ENCODE measurements at regions not wholly inside any gene's neighbourhood (a gene's known extent, or its start where the extent isn't known, plus 50 kb on each side); places are given as distances from the start of the nearest gene placed in this dataset.

GRCh38 chr2:7774481-7774880 lies 857.3 kb downstream of the RNF144A start:
- no peak for DNase-seq (ENCODE audit: low read depth)
- no peak for TF ChIP-seq CTCF (IDR thresholded peaks at IDR 0.05; ENCODE audit: low read length, missing control alignments)
- H3K4me3 ChIP-seq (replicated peaks; ENCODE audit: low read depth, low read length) = no peak overlapping the region

GRCh38 chr2:7777668-7778067 lies 860.5 kb downstream of the RNF144A start:
- DNase-seq (ENCODE audit: low read depth) = no peak
- no peak overlapping the region for H3K4me3 ChIP-seq (replicated peaks; ENCODE audit: low read depth, low read length)
- no peak for TF ChIP-seq CTCF (IDR thresholded peaks at IDR 0.05; ENCODE audit: low read length, missing control alignments)

GRCh38 chr2:7780321-7780720 lies 863.1 kb downstream of the RNF144A start:
- no peak for DNase-seq (ENCODE audit: low read depth)
- no peak overlapping the region for H3K4me3 ChIP-seq (replicated peaks; ENCODE audit: low read depth, low read length)
- no peak for TF ChIP-seq CTCF (IDR thresholded peaks at IDR 0.05; ENCODE audit: low read length, missing control alignments)

- no peak overlapping the region for H3K4me3 ChIP-seq (replicated peaks; ENCODE audit: low read depth, low read length)
- no peak for DNase-seq (ENCODE audit: low read depth)
- no peak for TF ChIP-seq CTCF (IDR thresholded peaks at IDR 0.05; ENCODE audit: low read length, missing control alignments)
Observed at GRCh38 chr2:7785700-7786099, 868.5 kb downstream of the RNF144A start.

- no peak for DNase-seq (ENCODE audit: low read depth)
- no peak for TF ChIP-seq CTCF (IDR thresholded peaks at IDR 0.05; ENCODE audit: low read length, missing control alignments)
- no peak overlapping the region for H3K4me3 ChIP-seq (replicated peaks; ENCODE audit: low read depth, low read length)
Observed at GRCh38 chr2:7788736-7789135, 871.5 kb downstream of the RNF144A start.

GRCh38 chr2:7792031-7792651 lies 874.9 kb downstream of the RNF144A start:
- H3K4me3 ChIP-seq (replicated peaks; ENCODE audit: low read depth, low read length) = no peak overlapping the region
- TF ChIP-seq CTCF (IDR thresholded peaks at IDR 0.05; ENCODE audit: low read length, missing control alignments) = no peak

More at GRCh38 chr2:7792031-7792651, 874.9 kb downstream of the RNF144A start:
- no peak for DNase-seq (ENCODE audit: low read depth)

Data from fibroblast of pulmonary artery (primary cell).